ENCODE measurements at regions not wholly inside any gene's neighbourhood (a gene's known extent, or its start where the extent isn't known, plus 50 kb on each side); places are given as distances from the start of the nearest gene placed in this dataset.
A peak's percentile ranks its signal among the peaks of the same experiment; 100 is the strongest.

DNA sequence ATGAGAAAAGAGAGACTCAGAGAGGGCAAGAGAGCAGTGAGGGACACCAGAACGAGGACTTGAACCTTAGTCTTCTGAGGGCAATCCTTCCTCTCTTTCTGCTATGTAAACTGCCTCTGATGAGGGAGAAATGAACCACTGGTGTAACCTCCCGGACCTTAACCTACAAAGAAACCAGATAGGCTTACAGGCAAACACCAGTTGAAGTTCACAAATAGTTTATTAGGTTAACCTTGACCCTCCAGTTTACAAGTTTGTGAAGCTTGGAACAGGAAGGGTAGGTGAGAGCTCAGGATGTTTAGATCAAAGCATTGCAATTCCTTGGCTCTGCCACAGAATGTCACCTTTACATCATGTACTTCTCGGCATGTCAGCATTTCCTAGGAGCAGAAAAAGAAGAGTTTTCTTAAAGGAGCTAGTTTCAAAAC lies 486.4 kb upstream of the SPRED2 start (continued):
- TF ChIP-seq, protein P1, sequence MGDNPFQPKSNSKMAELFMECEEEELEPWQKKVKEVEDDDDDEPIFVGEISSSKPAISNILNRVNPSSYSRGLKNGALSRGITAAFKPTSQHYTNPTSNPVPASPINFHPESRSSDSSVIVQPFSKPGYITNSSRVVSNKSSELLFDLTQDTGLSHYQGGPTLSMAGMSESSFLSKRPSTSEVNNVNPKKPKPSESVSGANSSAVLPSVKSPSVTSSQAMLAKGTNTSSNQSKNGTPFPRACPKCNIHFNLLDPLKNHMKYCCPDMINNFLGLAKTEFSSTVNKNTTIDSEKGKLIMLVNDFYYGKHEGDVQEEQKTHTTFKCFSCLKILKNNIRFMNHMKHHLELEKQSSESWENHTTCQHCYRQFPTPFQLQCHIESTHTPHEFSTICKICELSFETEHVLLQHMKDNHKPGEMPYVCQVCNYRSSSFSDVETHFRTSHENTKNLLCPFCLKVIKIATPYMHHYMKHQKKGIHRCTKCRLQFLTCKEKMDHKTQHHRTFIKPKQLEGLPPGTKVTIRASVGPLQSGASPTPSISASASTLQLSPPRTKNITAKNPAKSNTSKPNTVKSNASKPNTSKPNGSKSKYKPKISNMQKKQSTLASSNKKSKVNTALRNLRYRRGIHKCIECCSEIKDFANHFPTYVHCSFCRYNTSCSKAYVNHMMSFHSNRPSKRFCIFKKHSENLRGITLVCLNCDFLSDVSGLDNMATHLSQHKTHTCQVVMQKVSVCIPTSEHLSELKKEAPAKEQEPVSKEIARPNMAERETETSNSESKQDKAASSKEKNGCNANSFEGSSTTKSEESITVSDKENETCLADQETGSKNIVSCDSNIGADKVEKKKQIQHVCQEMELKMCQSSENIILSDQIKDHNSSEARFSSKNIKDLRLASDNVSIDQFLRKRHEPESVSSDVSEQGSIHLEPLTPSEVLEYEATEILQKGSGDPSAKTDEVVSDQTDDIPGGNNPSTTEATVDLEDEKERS (CRISPR knock-in tag; IDR thresholded peaks at IDR 0.05), result peak; percentile 75; the same call in 1 of the 2 replicates
- no peak for TF ChIP-seq NFYB (CRISPR knock-in tag; IDR thresholded peaks at IDR 0.05)
- no peak for TF ChIP-seq HNRNPK (IDR thresholded peaks at IDR 0.05; ENCODE audit: low read depth, low read length, poor library complexity, severe bottlenecking)
- no peak for TF ChIP-seq ARNTL (CRISPR knock-in tag; IDR thresholded peaks at IDR 0.05)
- no peak for TF ChIP-seq NAIF1 (CRISPR knock-in tag; IDR thresholded peaks at IDR 0.05; ENCODE audit: borderline replicate concordance)
- no peak for TF ChIP-seq ZNF614 (CRISPR knock-in tag; IDR thresholded peaks at IDR 0.05; ENCODE audit: borderline replicate concordance)
- TF ChIP-seq, protein P2, sequence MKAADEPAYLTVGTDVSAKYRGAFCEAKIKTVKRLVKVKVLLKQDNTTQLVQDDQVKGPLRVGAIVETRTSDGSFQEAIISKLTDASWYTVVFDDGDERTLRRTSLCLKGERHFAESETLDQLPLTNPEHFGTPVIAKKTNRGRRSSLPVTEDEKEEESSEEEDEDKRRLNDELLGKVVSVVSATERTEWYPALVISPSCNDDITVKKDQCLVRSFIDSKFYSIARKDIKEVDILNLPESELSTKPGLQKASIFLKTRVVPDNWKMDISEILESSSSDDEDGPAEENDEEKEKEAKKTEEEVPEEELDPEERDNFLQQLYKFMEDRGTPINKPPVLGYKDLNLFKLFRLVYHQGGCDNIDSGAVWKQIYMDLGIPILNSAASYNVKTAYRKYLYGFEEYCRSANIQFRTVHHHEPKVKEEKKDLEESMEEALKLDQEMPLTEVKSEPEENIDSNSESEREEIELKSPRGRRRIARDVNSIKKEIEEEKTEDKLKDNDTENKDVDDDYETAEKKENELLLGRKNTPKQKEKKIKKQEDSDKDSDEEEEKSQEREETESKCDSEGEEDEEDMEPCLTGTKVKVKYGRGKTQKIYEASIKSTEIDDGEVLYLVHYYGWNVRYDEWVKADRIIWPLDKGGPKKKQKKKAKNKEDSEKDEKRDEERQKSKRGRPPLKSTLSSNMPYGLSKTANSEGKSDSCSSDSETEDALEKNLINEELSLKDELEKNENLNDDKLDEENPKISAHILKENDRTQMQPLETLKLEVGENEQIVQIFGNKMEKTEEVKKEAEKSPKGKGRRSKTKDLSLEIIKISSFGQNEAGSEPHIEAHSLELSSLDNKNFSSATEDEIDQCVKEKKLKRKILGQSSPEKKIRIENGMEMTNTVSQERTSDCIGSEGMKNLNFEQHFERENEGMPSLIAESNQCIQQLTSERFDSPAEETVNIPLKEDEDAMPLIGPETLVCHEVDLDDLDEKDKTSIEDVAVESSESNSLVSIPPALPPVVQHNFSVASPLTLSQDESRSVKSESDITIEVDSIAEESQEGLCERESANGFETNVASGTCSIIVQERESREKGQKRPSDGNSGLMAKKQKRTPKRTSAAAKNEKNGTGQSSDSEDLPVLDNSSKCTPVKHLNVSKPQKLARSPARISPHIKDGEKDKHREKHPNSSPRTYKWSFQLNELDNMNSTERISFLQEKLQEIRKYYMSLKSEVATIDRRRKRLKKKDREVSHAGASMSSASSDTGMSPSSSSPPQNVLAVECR (CRISPR knock-in tag; IDR thresholded peaks at IDR 0.05; ENCODE audit: borderline replicate concordance), result no peak
- TF ChIP-seq ZNF337 (CRISPR knock-in tag; IDR thresholded peaks at IDR 0.05; ENCODE audit: borderline replicate concordance, low read depth), result no peak
- TF ChIP-seq ZNF577 (CRISPR knock-in tag; IDR thresholded peaks at IDR 0.05; ENCODE audit: borderline replicate concordance, low read depth), result no peak
- no peak for TF ChIP-seq CHCHD3 (CRISPR knock-in tag; IDR thresholded peaks at IDR 0.05)
- peak; percentile 50; the same call in 1 of the 2 replicates for TF ChIP-seq KAT8 (CRISPR knock-in tag; IDR thresholded peaks at IDR 0.05)
- TF ChIP-seq HDAC6 (IDR thresholded peaks at IDR 0.05; ENCODE audit: low read depth, low read length), result no peak
- no peak for TF ChIP-seq TEAD2 (CRISPR knock-in tag; IDR thresholded peaks at IDR 0.05)
- 0 out of 2 replicates have a peak, but pooled peaks have one; percentile 46 for TF ChIP-seq ZNF431 (CRISPR knock-in tag; IDR thresholded peaks at IDR 0.05; ENCODE audit: borderline replicate concordance, low read depth)
- TF ChIP-seq ZNF678 (CRISPR knock-in tag; IDR thresholded peaks at IDR 0.05), result no peak
- peak; percentile 71 to 74 for TF ChIP-seq MAFK (conservative IDR thresholded peaks at IDR 0.05 in 1 of 2, IDR thresholded peaks at IDR 0.05 in 1 of 2; ENCODE audit: low read length in 2 of 2)
- no peak for TF ChIP-seq U2AF2 (IDR thresholded peaks at IDR 0.05; ENCODE audit: low read depth, low read length)
- TF ChIP-seq, protein P3, sequence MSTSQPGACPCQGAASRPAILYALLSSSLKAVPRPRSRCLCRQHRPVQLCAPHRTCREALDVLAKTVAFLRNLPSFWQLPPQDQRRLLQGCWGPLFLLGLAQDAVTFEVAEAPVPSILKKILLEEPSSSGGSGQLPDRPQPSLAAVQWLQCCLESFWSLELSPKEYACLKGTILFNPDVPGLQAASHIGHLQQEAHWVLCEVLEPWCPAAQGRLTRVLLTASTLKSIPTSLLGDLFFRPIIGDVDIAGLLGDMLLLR (CRISPR knock-in tag; IDR thresholded peaks at IDR 0.05), result no peak
- no peak for TF ChIP-seq YY1 (IDR thresholded peaks at IDR 0.05; ENCODE audit: insufficient read depth, insufficient replicate concordance, low read depth, low read length)
- TF ChIP-seq NKX3-1 (CRISPR knock-in tag; IDR thresholded peaks at IDR 0.05), result no peak
- no peak for TF ChIP-seq ZNF121 (CRISPR knock-in tag; IDR thresholded peaks at IDR 0.05)
- no peak for TF ChIP-seq ZNF160 (CRISPR knock-in tag; IDR thresholded peaks at IDR 0.05)
